GM12878 (cell line): ENCODE measurements at regions not wholly inside any gene's neighbourhood (a gene's known extent, or its start where the extent isn't known, plus 50 kb on each side); places are given as distances from the start of the nearest gene placed in this dataset.
"Not testable (repeated sequence)": the region's sequence is repeated elsewhere in the genome, so short reads cannot be mapped to it uniquely, and the experiment has no call there.

Experiments
- ATAC-seq: fragments of 200-7000 bp; cut with Tn5 transposase; 3 replicates; pipeline ENCODE4 v1.9.1; 2020; ENCODE audit warnings: mild to moderate bottlenecking, moderate library complexity
- BruUV-seq: library from RNA; stranded (reverse); fragments of 400-500 nt; replicated peaks from 2 replicates; lab custom pipeline; 2021; lab: Mats Ljungman, UMichigan
- CTCF ChIA-PET: fragments of 300-600 bp; sonication (Branson Sonifier 250); formaldehyde crosslinking; extraction: SDS; loops from one replicate; lab custom pipeline; 2021; ENCODE audit warnings: inconsistent platforms; lab: Yijun Ruan, JAX
- POLR2A ChIA-PET: fragments of 350-600 bp; formaldehyde crosslinking; extraction: SDS; loops from one replicate; lab custom pipeline; 2021; ENCODE audit warnings: inconsistent platforms; lab: Charles Lee
- RAD21 ChIA-PET: fragments of 300-600 bp; sonication (Branson Sonifier 250); formaldehyde crosslinking; loops from one replicate; lab custom pipeline; 2023; ENCODE audit warnings: antibody characterized with exemption; ENCODE audit not compliant: unreplicated experiment; lab: Charles Lee
- SMC1A ChIA-PET: fragments of 300-600 bp; sonication (Branson Sonifier 250); formaldehyde crosslinking; loops from one replicate; lab custom pipeline; 2023; ENCODE audit not compliant: unreplicated experiment, uncharacterized antibody; lab: Charles Lee
- DNase-seq: peaks from one replicate; pipeline ENCODE4 v3.0.0-alpha.2; 2011; ENCODE audit warnings: low read depth, low spot score
- FAIRE-seq: peaks from 3 replicates; lab custom pipeline; 2011; peaks lifted over from hg19 to GRCh38; lab: Jason Lieb, UNC
- H2AFZ ChIP-seq: 2 replicates; pipeline ENCODE4 v1.6.0; 2011; ENCODE audit warnings: low read depth, low read length, control low read depth; ENCODE audit not compliant: control insufficient read depth
- H3K27ac ChIP-seq: 2 replicates; pipeline ENCODE4 v1.5.1; 2011; ENCODE audit warnings: control low read depth; ENCODE audit not compliant: control insufficient read depth, insufficient read depth
- H3K27me3 ChIP-seq, 2 experiments: replicated peaks in 1 of 2; 2 replicates each; pipeline versions ENCODE4 v1.6.0 to v1.6.1; 2011; ENCODE audit warnings: low read length in 1 of 2; ENCODE audit not compliant: control insufficient read depth in 2 of 2, insufficient read depth in 2 of 2
- H3K36me3 ChIP-seq, 2 experiments: 2 replicates each; pipeline ENCODE4 v1.5.1; 2011; ENCODE audit warnings: low read length in 1 of 2; ENCODE audit not compliant: control insufficient read depth in 2 of 2, insufficient read depth in 2 of 2
- H3K4me1 ChIP-seq: 2 replicates; pipeline ENCODE4 v1.6.1; 2011; ENCODE audit warnings: mild to moderate bottlenecking, low read length, moderate library complexity, mixed read lengths; ENCODE audit not compliant: control insufficient read depth, insufficient read depth
- H3K4me2 ChIP-seq: 2 replicates; pipeline ENCODE4 v1.6.0; 2011; ENCODE audit warnings: control low read depth; ENCODE audit not compliant: control insufficient read depth, insufficient read depth
- H3K4me3 ChIP-seq: fragments of 200-600 bp; sonication (generic); 2 replicates; pipeline ENCODE4 v1.5.1; 2016
- H3K79me2 ChIP-seq: 2 replicates; pipeline ENCODE4 v1.6.0; 2011; ENCODE audit warnings: low read length; ENCODE audit not compliant: control insufficient read depth, insufficient read depth
- H3K9ac ChIP-seq: 2 replicates; pipeline ENCODE4 v1.8.0; 2011; ENCODE audit warnings: low read length, control low read depth, mixed read lengths; ENCODE audit not compliant: control insufficient read depth, insufficient read depth
- H3K9me3 ChIP-seq: replicated peaks from 3 replicates; pipeline ENCODE4 v1.5.1; 2011; ENCODE audit warnings: mild to moderate bottlenecking, low read length; ENCODE audit not compliant: control insufficient read depth, insufficient read depth
- H4K20me1 ChIP-seq: 2 replicates; pipeline ENCODE4 v1.6.0; 2011; ENCODE audit not compliant: control insufficient read depth, insufficient read depth
- REST ChIP-seq: IDR thresholded peaks from 2 replicates; pipeline ENCODE4 v1.6.1; 2012; ENCODE audit warnings: mild to moderate bottlenecking, low read depth, low read length
- ZBTB11 ChIP-seq: fragments of 450-650 bp; formaldehyde crosslinking; IDR thresholded peaks from 2 replicates; pipeline ENCODE4 v1.5.0; 2022; ENCODE audit warnings: mild to moderate bottlenecking, missing genetic modification characterization
- WGBS: methylation state at CpG from one replicate; pipeline ENCODE4 v1.1.6; 2016; ENCODE audit warnings: low lambda C conversion rate; ENCODE audit not compliant: insufficient replicate concordance, insufficient coverage; ENCODE audit errors: missing lambda C conversion rate; 5-methylcytosine and 5-hydroxymethylcytosine counted together
- in situ Hi-C: fragments of 300-500 bp; cut with MboI; formaldehyde crosslinking; loops from 9 replicates; pipeline ENCODE4 v1.14.3; 2018; ENCODE audit warnings: mixed read lengths
- intact Hi-C: fragments of 100-400 bp; cut with micrococcal nuclease; formaldehyde crosslinking; loops from one replicate; pipeline ENCODE4 v1.14.2; 2022; ENCODE audit not compliant: unreplicated experiment

DNA sequence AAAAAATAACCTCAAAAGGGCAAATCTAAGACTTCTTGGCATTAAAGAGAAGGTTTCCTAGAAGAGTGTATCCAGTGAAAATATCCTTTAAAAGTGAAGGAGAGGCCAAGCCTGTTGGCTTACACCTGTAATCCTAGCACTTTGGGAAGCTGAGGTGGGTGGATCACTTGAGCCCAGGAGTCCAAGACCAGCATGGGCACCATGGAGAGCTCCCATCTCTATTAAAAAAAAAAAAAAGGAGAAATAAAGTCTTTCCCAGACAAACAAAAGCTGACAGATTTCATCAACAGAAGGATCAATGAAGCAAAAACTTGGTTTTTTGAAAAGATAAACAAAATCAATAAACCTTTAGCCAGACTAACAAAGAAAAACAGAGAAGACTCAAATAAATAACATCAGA lies 67.6 kb upstream of the ZNF800 start:
- H3K4me2 ChIP-seq: no peak overlapping the region
- RAD21 ChIA-PET: no interaction called here
- ATAC-seq (no peak), DNase-seq (no peak), FAIRE-seq (no peak)
- H3K27me3 ChIP-seq: no peaks in the 10 kb centered on the region
- CTCF ChIA-PET: no interaction called here
- no peaks in the 10 kb centered on the region for H3K79me2 ChIP-seq
- intact Hi-C loops (no loop called here), in situ Hi-C loops (no loop called here)
- no peaks in the 10 kb centered on the region for H4K20me1 ChIP-seq
- no peak overlapping the region for H3K4me3 ChIP-seq
- H3K36me3 ChIP-seq: no peaks in the 10 kb centered on the region
- H2AFZ ChIP-seq: no peak overlapping the region
- H3K9ac ChIP-seq: no peak overlapping the region
- H3K9me3 ChIP-seq: no peaks in the 10 kb centered on the region
- POLR2A ChIA-PET: no interaction called here
- H3K27ac ChIP-seq: no peak overlapping the region
- BruUV-seq: no TSS peak
- H3K4me1 ChIP-seq: no peaks in the 10 kb centered on the region
- TF ChIP-seq ZBTB11 (no peak), REST (peak; percentile 57; the same call in 1 of the 2 replicates)
- SMC1A ChIA-PET: no interaction called here

GRCh38 chr7:127451258-127451657 lies 58.8 kb upstream of the ZNF800 start:
- H3K4me2 ChIP-seq, BruUV-seq, H3K27ac ChIP-seq, POLR2A ChIA-PET, in situ Hi-C loops, H3K36me3 ChIP-seq, H3K9me3 ChIP-seq, RAD21 ChIA-PET, H3K4me3 ChIP-seq, H3K9ac ChIP-seq, H3K27me3 ChIP-seq, H2AFZ ChIP-seq, SMC1A ChIA-PET, intact Hi-C loops, FAIRE-seq, DNase-seq, H3K4me1 ChIP-seq, H4K20me1 ChIP-seq, H3K79me2 ChIP-seq, ATAC-seq: not testable (repeated sequence)
- CTCF ChIA-PET: interaction anchor here (1.9 kb wide), 1 partner anchor 13 kb away, joined by 4 read pairs; no protein-coding TSS in a partner anchor
- WGBS: 37% methylated on average over 10 of the region's 10 CpGs
